ENCODE measurements at regions not wholly inside any gene's neighbourhood (a gene's known extent, or its start where the extent isn't known, plus 50 kb on each side); places are given as distances from the start of the nearest gene placed in this dataset.
"Not testable (repeated sequence)": the region's sequence is repeated elsewhere in the genome, so short reads cannot be mapped to it uniquely, and the experiment has no call there.

DNA sequence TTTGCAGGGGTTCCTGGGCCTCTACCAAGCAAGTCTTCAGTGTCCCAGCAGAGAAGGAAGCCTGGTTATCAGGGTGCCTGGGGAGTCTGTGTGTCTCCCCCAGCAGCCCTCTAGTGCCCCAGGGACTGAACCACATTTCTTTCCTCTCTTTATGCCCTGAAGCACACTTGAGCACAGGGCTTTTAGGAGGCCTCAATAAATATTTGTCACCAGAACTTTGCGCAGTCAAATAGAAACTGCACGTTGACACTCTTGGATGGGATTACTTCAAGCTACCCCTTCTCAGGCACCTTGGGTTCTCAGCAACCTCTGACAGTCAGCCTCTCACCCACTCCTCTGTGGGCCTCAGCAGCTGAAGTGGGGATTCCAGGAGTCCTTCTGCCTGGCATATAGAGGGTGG is 226.6 kb upstream of the HES1 start:
- no peak for DNase-seq

DNA sequence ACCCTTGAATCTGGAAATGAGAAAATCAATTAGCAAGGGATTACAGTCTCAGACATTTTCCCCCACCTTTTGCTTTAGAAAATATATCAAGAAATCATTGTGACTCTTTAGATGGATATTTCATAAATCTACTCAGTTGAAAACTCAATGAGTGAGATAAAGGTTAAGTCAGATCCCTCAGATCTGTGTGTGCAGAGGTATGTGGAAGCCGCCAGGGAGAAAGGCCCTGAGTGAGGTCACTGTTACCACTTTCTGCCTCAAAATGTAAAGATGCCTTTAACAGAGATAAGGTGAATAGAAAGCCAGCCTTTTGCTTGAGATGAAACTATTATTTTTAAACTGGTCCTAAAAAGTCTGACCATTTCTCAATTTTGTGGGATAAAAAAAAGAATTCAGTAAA is 225.6 kb upstream of the HES1 start:
- DNase-seq = no peak

DNA sequence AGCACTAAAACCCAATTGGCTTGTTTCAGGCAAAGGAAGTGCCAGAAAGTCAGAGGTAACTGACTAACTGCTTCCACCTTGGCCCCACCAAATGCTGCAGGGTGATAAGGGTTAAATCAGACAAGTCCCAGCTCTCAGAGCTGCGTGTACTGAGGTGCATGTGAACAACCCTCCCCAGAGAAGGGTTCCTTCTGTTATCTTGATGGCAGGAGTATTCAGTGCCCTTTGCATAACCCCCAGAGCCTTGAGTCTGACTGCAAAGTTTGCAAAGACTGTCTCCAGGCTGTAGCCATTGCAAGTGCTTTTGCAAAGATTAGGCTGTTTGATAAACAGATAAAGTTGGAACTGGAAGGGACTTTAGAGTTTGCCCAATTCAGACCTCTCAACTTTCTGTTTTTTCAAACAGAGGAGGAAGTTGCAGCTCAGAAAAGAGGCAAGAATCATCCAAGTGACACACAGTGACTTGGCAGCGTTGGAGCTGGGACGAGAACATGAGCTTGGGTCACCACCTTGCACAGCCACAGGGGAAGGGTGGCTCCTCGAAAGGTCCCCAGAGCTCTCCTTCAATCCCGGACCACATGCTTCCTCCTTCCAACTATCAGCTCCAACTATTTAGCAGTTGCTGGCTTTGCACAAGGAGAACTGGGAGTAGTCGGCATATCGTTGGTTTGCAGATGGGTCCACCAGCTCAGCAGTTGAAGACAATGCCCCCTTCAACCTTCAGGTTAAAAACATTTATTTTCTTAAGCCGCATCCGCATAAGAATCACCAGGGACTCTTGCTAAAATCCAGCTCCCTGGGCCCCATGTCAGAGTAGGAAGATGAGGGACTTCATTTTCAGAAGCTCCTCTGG is 224.8 kb upstream of the HES1 start:
- DNase-seq = peak; percentile 25

DNA sequence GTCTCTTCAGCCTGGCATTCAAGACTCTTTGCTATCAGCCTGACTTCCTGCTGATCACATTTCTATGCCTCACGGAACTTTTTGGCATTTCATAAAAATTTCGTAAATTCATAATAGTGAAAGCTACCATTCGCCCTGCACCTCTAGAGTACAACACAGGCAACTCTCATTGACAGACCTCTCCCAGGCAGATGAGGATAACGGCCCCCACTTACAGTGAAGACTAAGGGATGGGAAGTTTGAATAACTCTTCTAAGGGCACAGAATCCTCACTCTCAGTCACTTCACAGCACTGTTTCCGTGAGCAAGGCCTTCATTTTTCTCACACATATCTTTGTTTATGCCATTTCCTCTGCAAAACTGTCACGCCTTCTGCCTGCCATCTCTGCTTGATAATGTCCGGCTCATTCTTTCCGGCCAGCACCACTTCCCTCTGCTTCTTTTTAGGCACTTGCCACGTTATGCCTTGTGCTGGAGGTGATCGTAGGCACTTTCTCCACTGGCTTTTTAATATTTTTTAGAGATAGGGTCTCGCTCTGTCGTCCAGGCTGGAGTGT is 224.1 kb upstream of the HES1 start:
- DNase-seq = peak; percentile 6

DNA sequence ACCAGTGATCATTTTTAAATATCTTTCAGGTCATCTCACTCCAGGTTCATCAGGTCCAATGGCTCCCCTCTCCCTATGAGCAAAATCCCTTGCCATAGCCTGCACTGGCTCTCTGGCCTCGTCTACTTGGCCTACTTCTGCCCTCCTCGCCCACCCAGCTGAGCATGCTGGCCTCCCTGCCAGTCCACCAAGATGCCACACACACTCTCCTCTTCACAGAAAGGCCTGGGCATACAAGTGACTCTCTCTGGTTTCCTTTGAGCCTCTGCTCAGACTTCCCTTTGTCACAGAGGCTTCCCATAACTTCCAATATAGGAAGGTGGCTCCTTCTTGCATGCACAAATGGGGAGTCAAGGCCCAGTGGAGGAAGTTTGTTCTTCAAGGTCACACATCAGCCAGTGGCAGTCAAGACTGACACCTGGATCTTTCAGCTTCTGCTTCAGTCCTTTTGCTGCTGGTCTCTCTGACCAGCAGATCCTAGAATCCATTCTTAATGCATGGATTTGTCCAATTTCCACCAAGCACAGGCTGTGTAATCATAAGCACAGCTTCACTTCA is 223.2 kb upstream of the HES1 start:
- DNase-seq = no peak

DNA sequence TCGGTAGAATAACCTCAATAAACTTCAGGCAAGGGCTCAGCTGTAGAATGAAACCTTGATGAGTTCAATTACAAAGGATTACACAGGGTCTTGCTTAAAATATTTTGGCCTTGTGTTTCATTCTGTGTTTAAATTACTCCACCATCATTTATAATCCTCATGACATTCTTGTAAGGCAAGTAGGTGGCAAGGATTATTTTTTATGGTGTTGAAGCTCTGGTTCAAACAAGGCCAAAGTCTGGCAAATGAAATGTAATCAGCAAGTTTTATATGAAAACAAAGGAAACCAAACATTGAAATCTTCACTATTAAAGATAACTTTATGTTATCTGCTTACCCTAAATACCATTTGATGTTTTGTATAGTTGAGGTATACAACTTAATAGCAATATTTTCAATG is 221.3 kb upstream of the HES1 start:
- no peak for DNase-seq

DNA sequence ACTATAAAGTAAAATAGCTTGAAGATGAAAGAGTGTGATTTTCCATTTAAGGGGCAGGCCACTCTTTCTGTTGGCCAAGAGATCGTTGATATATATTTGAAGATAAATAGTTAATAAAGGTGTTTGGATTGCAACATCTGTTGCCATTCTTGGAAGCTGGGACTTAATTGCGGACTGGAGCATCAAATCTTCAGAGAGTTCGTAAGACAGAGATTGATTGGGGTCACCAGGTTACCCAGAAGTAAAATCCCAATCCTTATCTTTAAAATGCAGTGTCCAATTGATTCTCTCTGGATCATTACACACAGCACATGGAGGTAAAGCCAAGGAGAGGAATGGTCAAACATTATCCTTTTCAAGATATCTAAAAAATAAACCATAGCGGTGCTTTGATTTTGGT is 220.8 kb upstream of the HES1 start:
- DNase-seq = no peak

DNA sequence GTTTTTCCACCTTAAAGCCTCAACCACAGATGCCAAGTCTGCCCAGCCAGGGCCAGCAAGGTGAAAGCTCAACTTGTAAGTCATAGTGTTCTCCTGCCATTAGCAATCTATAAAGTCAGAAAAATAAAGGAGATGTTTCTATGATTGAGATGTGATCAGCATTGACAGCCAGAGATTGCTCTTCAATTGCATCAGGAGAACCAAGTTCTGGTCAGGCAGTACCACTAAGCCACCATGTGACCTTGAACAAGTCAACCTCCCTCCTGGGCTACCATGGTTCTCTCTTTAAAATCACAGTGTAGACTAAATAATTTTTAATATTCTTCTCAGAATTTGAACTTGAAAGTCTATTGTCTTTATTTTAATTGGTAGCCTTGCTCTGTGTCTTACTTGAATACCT is 220.3 kb upstream of the HES1 start:
- no peak for DNase-seq

DNA sequence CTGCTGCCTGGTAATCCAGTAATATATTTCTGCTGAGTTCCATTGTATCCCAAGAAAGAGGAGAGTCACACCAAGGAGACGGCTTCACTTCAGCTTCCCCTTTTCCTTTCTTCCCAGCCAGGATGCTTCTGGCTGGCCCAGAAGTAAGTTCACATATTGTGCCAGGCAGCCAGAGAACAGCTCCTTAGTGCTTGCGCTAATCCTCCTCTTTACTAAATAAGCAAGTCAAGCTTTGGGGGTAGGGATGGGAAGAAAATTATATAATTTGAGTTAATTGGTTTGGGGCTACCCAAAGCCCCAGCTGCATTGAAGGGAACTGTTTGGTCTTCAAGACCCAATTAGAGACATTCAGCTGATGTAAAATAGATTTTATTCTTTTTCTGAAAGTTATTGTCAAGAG is 218.8 kb upstream of the HES1 start:
- no peak for DNase-seq

DNA sequence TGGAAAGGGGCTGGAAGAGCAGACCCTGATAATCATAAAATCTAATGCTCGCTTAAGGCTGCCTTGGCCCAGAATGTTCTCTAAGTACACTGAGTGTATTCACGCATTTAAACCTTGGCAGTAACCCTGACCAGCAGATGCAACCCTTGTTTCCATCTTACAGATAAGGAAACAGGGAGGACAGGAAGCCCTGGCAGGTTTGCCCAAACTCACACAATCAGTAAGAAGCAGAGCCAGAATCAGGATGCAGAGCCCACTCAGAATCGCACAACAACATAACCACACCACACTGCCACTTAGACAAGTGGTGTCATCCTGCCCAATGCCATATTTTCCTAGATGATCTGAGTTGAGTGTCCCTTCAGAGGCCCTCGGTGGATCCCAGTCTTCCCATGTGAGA is 214.5 kb upstream of the HES1 start:
- DNase-seq = no peak

DNA sequence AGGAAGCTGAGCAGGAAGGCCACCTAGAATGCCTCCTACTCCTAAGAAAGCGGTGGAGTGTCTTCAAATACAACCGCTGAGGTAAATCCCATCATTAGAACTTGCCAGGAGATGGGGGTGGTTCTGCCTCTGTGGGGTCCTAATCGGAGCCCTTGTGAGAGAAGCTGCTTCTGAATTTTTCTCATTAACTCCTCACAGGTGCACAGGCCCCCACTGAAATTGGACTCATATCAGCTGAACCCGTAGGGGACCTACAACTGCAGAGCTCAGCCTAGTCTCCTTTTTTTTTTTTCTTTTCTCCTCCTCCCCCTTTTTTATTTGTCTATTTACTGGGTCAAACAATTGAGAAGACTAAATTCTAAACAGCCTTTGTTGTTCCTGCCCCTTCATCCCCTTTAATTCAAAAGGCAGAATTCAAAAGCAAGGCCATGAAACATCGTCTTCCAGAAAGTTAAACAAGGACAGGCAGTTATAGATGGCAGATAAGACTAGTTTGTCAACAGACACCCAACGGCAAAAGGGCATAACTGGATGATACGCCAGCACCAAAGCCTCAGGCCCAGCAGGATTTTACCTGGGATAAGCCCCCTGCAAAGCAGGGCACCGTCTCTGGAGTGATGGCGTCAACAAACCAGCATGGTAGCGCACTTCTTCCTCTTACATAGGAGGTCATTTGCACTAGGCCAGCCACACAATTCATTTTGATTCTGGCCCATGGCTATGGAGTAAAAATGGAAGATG is 213.7 kb upstream of the HES1 start:
- no peak for DNase-seq

DNA sequence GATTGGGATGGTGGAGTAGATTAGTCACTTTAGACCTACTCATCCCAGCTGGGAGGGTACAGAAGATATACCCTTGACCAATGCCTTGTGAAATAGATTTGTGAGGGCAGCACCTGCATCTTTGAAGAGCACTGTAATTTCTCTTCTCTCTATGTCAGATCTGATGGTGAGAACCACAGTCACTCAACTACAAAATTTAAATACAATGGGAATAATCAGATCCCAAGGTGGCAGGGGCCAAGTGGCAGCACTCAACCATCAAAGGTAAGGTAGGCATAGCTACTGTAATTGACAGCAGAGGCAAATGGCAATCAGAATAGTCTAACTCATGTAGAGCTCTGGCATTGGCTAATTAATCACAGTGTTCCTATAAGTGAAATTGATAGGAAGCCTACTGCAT is 212.0 kb upstream of the HES1 start:
- not testable (repeated sequence) for DNase-seq

DNA sequence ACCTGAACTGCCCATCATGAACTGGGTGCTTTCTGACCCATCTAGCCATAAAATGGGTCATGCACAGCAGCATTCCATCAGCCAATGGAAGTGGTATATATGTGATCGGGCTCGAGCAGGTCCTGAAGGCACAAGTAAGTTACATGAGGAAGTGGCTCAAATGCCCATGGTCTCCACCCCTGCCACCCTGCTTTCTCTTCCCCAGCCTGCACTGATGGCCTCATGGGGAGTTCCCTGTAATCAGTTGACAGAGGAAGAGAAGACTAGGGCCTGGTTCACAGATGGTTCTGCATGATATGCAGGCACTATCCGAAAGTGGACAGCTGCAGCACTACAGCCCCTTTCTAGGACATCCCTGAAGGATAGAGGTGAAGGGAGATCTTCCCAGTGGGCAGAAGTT is 209.9 kb upstream of the HES1 start:
- not testable (repeated sequence) for DNase-seq

DNA sequence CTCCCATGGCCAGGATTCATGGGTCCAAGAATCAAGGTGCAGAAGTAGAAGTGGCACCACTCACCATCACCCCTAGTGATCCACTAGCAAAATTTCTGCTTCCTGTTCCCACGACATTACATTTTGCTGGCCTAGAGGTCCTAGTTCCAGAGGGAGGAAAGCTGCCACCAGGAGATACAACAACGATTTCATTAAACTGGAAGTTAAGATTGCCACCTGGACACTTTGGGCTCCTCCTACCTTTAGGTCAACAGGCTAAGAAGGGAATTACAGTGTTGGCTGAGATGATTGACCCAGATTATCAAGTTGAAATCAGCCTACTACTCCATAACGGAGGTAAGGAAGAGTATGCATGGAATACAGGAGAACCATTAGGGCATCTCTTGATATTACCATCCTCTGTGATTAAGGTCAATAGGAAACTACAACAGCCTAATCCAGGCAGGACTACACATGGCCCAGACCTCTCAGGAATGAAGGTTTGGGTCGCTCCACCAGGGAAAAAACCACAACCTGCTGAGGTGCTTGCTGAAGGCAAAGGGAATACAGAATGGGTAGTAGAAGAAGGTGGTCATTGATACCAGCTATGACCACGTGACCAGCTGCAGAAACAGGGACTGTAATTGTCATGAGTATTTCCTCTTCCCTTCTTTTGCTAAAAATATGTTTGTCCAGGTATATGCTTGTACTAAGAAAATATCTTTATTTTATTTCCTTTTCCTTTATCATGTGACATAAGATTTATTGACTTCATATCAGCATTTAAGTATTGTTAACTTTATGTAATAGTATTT is 208.3 kb upstream of the HES1 start:
- DNase-seq = not testable (repeated sequence)

DNA sequence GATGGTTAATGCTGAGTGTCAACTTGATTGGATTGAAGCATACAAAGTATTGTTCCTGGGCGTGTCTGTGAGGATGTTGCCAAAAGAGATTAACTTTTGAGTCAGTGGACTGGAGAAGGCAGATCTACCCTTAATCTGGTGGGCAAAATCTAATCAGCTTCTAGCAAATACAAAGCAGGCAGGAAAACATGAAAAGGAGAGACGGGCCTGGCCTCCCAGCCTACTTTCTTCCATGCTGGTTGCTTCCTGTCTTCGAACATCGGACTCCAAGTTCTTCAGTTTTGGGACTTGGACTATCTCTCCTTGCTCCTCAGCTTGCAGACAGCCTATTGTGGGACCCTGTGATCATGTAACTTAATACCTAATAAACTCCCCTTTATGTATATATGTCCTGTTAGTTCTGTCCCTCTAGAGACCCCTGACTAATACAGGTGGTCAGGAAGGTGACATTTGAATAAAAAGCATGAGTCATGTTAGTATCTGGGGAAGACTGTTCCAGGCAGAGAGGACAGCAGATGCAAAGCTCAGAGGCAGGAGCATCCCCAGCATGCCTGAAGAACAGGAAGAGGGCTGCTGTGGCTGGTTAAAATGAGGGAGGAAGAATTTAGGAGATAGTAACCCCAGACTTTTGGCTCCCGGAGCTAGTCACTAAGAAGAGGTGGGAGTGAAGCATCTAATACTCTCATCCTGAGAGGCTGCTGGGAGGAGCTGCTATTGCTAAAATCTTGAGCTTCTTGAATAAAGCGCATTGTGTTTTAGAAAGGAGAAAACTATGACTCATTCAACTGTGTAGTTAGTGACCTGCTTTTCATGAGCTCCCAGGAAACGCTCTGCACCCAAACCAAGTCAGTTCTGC is 207.4 kb upstream of the HES1 start:
- DNase-seq = no peak

DNA sequence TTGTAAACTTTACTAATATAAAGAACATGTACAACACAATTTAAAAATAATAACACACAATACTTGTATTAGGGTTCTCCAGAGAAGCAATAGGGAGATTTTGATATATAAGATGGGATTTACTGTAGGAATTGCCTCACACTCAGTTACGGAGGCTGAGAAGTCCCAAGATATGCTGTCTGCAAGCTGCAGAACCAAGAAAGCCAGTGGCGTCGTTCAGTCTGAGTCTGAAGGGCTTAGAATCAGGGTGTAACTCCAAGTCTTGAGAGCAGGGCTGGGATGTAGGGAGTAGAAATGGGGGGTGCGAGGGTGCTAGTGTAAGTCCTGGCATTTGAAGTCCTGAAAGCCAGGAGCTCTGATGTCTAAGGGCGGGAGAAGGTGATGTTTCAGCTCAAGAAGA is 206.6 kb upstream of the HES1 start:
- DNase-seq = no peak

DNA sequence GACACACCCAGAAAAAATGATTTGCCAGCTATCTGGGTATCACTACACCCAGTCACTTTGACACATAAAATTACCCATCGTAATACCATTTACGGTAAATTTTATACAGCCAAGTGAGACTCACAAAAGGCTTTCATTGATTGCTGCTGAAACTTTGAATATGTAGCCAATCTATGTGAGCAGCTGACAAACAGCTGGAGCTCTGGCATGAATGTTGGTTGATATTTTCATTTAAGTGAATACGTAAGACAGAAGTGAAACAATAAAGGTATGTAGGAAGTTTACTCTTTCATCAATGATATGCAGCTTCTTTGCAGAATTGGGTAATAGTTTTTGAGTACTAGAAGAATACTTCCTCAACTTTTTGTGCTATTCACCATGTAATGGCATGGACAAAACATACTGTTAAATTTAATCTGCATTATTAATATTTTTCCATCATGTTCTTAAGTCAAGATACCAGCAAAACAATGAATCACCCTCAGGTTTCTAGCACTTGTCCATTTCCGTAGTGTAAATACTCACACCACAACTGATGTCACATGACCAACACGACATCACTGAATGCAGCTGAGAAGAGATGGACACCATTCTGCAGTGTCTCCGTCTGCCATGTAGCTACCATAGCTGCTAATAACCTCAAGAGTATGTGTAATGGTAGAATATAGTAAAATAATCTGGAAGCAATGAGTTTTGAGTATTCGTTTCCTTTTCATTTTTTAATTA is 205.9 kb upstream of the HES1 start:
- DNase-seq = no peak

DNA sequence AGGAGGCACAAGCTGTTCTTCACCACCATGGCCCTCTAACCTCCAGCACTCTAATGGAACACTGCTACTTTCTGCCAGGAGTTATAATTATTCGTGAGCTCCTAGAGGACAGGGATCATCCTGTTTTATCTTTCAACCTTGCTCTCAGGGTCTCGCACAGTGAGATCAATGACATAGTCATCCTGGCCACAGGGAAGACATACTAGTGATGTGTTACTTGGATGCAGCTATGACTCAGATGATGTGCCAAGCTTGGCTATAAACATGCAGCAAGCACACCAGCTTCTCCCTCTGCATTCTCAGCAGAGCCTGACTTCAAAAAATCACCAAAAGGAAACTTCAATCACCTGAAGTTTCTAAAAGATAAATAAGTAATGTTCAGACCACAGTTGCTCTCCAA is 203.8 kb upstream of the HES1 start:
- no peak for DNase-seq

DNA sequence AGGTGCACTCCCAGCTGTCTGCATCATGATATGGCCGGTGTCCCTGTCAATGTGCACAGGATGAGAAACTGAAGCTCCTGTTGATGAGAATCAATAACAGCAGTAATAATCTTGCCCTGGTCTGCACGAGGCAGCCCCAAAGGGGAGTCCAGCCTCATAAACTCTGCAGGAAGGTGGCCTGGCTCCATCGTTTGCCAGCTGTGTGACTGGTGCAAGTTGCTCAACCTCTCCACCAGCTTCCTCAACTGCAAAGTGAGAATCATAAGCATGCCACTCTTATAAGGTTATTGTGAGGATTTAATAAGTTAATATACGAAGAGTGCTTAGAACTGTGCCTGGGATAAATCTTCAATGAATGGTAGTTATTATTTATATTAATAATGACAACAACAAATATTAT is 203.4 kb upstream of the HES1 start:
- no peak for DNase-seq

DNA sequence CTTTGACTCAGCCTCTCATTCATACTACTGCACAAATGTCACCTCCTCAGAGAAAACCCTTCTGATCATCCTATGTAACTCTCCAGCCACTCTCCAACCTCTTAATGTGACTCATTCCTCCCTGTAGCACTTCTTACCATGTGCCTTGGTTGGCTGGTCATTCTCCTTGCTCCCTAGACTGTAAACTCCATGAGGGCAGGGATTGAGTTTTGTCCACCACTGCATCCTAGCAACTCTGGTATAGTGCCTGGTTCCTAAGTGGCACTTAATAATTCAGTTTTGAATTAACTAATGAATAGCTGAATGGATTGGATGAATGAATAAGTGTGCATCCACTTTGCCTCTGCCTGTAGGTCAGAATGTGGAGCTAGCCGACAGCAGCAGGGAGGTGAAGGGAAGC is 202.5 kb upstream of the HES1 start:
- no peak for DNase-seq

DNA sequence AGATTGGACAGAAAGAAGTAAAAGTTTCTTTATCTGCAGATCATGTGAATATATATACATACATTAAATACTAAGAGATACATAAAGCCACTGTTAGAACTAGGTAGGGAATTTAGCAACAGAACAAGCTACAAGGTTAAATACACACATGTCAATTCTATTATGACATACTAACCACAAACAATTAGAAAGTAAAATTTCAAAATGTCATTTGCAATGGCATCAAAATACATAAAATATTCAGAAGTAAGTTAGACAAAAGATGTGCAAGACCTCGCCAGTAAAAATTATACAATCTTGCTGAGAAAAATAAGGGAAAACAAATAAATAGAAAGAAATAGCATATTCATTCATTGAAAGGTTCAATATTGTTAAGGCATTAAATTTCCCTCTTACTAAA is 200.0 kb upstream of the HES1 start:
- no peak for DNase-seq

All from CD4-positive, alpha-beta T cell treated with Interleukin-17A for 4 hours (primary cell).